Mucosa of descending colon (tissue), 3 donors: ENCODE measurements at regions not wholly inside any gene's neighbourhood (a gene's known extent, or its start where the extent isn't known, plus 50 kb on each side); places are given as distances from the start of the nearest gene placed in this dataset.
A peak's percentile ranks its signal among the peaks of the same experiment; 100 is the strongest.
"Not testable (repeated sequence)": the region's sequence is repeated elsewhere in the genome, so short reads cannot be mapped to it uniquely, and the experiment has no call there.

Source experiments
- ATAC-seq: fragments of 200-7000 bp; cut with Tn5 transposase; one replicate; pipeline ENCODE4 v1.9.1; 2020; ENCODE audit warnings: mild to moderate bottlenecking, moderate library complexity
- DNase-seq, 3 donors: peaks; one replicate each; pipeline ENCODE4 v3.0.0-alpha.2; 2020
- H3K36me3 ChIP-seq: fragments of 200-600 bp; one replicate; pipeline ENCODE4 v1.8.0; 2021; ENCODE audit warnings: low read depth, mild to moderate bottlenecking
- H3K4me1 ChIP-seq: fragments of 200-600 bp; one replicate; pipeline ENCODE4 v1.8.0; 2021; ENCODE audit warnings: low read depth, mild to moderate bottlenecking
- H3K4me3 ChIP-seq: fragments of 200-600 bp; one replicate; pipeline ENCODE4 v1.8.0; 2021; ENCODE audit warnings: mild to moderate bottlenecking
- H3K9me3 ChIP-seq: fragments of 200-600 bp; one replicate; pipeline ENCODE4 v1.8.0; 2021; ENCODE audit warnings: mild to moderate bottlenecking
- intact Hi-C, 2 donors: fragments of 100-400 bp; cut with DNase I in 1 of 2; cut with micrococcal nuclease in 1 of 2; formaldehyde crosslinking; loops; one replicate each; pipeline versions ENCODE4 v1.11.0 to v1.11.1; 2022; cut with DNase I, micrococcal nuclease
- TF ChIP-seq, protein P1 (sequence below): fragments of 200-600 bp; IDR thresholded peaks from one replicate; pipeline ENCODE4 v1.8.0; 2022; ENCODE audit warnings: antibody characterized with exemption, mild to moderate bottlenecking
- donor health status: DM: no; HTN: no; CAD: no; lungs with moderate emphysema.
- donor health status: DM: no; HTN: no; CAD: no.
- donor health status: DM: no; HTN: yes; CAD: no.

DNA sequence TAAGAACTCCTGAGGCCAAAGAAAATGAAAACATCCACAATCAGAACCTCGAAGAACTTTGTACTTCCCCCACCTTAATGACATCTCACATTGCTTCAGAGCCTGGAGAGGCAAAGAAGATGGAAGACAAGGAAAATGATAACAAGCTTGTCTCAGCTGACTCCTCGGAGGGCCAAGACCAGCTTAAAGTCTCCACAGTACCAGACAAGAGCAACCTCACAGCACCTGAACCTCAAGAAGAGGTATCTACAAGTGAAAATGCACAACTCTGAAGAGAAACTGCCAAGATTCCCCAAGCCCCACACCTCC, 97.5 kb downstream of the HNRNPD start:
- DNase-seq (no peak), ATAC-seq (no peak)
- no peaks in the 10 kb centered on the region for H3K4me1 ChIP-seq
- no peak overlapping the region for H3K4me3 ChIP-seq
- H3K9me3 ChIP-seq: no peaks in the 10 kb centered on the region
- TF ChIP-seq, protein P1, sequence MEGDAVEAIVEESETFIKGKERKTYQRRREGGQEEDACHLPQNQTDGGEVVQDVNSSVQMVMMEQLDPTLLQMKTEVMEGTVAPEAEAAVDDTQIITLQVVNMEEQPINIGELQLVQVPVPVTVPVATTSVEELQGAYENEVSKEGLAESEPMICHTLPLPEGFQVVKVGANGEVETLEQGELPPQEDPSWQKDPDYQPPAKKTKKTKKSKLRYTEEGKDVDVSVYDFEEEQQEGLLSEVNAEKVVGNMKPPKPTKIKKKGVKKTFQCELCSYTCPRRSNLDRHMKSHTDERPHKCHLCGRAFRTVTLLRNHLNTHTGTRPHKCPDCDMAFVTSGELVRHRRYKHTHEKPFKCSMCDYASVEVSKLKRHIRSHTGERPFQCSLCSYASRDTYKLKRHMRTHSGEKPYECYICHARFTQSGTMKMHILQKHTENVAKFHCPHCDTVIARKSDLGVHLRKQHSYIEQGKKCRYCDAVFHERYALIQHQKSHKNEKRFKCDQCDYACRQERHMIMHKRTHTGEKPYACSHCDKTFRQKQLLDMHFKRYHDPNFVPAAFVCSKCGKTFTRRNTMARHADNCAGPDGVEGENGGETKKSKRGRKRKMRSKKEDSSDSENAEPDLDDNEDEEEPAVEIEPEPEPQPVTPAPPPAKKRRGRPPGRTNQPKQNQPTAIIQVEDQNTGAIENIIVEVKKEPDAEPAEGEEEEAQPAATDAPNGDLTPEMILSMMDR: no peak
- no peaks in the 10 kb centered on the region for H3K36me3 ChIP-seq
- intact Hi-C loops: no loop called here

DNA sequence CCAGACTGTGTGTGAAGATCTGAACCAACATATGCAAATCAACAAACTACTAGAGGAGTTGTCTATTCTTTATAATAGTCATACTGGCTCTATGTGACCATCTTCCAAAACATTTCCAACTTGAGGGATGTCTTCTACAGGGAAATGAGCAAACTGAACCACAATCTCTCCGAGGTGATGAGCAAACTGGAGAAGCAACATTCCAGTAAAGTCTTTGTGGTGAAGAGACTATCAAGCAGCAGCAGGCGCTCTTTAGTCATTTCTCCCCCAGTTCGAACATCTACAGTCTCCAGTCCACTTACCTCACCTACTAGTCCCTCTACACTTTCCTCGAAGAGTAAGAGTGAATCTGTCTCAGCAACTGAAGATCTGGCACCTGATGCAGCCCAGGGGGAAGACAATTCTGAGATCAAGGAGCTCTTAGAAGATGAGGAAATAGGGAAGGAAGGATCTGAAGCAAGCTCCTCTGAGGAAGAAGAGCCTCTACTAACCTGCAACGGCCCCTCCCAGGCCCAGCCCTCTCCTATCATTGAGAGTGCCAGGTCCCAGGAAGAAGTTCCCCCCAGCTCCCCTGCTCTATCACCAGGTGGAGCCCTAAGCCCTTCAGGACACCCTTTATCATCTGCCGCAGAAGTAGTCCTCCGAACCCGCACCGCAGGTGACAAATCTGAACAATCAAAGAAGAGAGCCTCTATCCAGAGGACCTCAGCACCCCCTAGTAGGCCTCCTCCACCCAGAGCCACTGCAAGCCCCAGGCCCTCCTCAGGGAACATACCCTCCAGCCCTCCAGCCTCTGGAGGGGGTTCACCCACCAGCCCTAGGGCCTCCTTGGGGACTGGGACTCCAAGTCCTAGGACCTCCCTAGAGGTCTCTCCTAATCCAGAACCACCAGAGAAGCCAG, 98.1 kb downstream of the HNRNPD start:
- ATAC-seq (no peak), DNase-seq (no peak)
- Histone ChIP-seq H3K4me3 (no peak overlapping the region), H3K4me1 (no peaks in the 10 kb centered on the region), H3K36me3 (no peaks in the 10 kb centered on the region), H3K9me3 (no peaks in the 10 kb centered on the region)
- TF ChIP-seq, protein P1: no peak
- intact Hi-C loops: no loop called here

DNA sequence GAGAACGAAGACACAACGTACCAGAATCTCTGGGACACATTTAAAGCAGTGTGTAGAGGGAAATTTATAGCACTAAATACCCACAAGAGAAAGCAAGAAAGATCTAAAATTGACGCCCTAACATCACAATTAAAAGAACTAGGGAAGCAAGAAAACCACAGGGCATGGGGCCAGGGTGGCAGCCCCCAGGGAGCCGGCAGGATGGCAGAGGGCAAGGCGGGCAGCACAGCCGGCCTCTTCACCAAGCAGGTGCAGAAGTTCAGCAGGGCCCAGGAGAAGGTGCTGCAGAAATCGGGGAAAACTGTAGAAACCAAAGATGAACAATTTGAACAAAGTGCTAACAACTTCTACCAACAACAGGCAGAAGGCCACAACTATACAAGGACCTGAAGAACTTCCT, 99.1 kb downstream of the HNRNPD start:
- H3K4me1 ChIP-seq, DNase-seq, ATAC-seq, H3K36me3 ChIP-seq, H3K4me3 ChIP-seq, intact Hi-C loops, H3K9me3 ChIP-seq: not testable (repeated sequence)

DNA sequence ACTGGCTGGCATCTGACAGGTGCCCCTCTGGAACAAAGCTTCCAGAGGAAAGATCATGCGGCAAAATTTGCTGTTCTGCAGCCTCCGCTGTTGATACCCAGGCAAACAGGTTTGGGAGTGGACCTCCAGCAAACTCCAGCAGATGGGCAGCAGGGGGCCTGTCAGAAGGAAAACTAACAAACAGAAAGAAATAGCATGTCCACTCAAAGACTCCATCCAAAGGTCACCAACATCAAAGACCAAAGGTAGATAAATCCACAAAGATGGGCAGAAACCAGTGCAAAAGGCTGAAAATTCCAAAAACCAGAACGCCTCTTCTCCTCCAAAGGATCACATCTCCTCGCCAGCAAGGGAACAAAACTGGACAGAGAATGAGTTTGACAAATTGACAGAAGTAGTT, 101.3 kb downstream of the HNRNPD start:
- H3K4me1 ChIP-seq, intact Hi-C loops, H3K4me3 ChIP-seq, DNase-seq, H3K36me3 ChIP-seq, ATAC-seq, H3K9me3 ChIP-seq: not testable (repeated sequence)

DNA sequence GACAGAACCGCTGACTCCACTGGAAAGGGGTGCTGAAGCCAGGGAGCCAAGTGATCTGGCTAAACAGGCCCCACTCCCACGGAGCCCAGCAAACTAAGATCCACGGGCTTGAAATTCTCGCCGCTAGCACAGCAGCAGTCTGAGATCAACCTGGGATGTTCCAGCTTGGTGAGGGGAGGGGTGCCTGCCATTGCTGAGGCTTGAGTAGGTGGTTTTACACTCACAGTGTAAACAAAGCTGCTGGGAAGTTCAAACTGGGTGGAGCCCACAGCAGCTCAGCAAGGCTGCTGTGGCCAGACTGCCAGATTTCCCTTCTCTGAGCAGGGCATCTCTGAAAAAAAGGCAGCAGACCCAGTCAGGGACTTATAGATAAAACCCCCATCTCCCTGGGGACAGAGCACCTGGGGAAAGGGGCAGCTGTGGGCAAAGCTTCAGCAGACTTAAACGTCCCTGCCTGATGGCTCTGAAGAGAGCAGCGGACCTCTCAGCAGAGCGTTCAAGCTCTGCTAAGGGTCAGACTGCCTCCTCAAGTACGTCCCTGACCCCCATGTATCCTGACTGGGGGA, 101.8 kb downstream of the HNRNPD start:
- H3K36me3 ChIP-seq, intact Hi-C loops, H3K4me1 ChIP-seq, H3K9me3 ChIP-seq, H3K4me3 ChIP-seq: not testable (repeated sequence)
- peak in 2 of 3 donors; percentile 16 to 41 for DNase-seq
- ATAC-seq: peak; percentile 18

DNA sequence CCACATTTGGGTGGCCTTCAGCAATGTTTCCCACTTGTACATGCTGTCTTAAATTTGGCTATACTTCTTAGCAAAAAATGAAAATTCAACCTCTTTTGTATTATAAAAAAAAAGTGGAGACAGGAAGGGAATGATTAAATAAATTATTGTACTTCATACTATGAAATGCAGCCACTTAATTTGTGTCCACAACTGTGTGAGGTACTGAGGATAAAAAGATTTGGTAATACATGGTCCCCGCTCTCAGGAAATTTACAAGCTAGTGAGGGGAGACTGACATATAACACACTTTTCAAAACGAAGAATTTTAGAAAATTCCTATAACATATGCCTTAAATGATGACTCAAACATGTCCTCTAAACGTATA, 105.0 kb downstream of the HNRNPD start:
- ATAC-seq (no peak), DNase-seq (no peak)
- Histone ChIP-seq H3K36me3 (no peaks in the 10 kb centered on the region), H3K4me1 (no peaks in the 10 kb centered on the region), H3K9me3 (no peaks in the 10 kb centered on the region), H3K4me3 (no peak overlapping the region)
- intact Hi-C loops: loop anchor here in 1 of 2 donors (5.0 kb wide), 1 partner anchor 862 kb away; no protein-coding TSS in a partner anchor
- TF ChIP-seq, protein P1: no peak

DNA sequence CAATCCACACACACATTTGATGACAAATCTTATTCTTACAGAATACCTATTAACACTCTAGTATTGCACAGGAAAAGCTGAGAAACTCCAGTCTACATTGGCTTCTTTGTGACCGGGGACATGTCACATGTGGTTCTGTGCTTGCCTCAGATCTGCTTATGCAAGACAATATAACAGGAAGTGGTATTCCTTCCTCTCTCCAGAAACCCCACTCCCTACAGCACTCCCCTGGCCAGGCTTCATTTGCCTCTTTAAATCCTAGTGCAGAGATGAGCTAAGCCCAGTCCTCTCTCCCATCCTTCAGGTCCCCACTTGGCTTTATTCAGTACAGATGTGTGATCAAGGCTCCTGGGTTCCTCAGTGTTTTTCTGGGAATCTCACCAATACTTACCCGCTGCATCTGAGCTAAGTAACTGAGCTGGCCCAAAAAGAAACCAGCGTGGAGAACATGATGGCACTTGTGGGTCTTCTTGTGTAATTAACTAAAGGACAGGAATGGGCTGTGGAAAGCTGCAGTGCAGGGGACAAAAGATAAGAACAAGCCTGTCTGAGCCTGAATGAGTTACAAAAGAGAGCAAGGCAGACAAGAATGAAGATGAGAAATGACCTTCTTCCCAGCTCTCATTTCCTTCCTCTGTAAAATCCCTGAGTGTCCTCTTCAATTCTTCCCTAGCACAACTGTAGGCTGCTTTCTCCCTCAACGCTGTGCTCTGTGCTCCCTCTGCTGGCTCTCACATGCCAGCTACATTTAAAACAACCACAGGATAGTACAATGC, 105.6 kb downstream of the HNRNPD start:
- peak in 1 of 3 donors; percentile 55 for DNase-seq
- peak; percentile 82 for ATAC-seq
- no peaks in the 10 kb centered on the region for H3K4me1 ChIP-seq
- no peaks in the 10 kb centered on the region for H3K36me3 ChIP-seq
- no peak overlapping the region for H3K4me3 ChIP-seq
- TF ChIP-seq, protein P1: peak; percentile 28
- intact Hi-C loops: loop anchor here in 1 of 2 donors (5.0 kb wide), 1 partner anchor 861 kb away; no protein-coding TSS in a partner anchor
- no peaks in the 10 kb centered on the region for H3K9me3 ChIP-seq
